Fibroblast of peridontal ligament (primary cell): ENCODE measurements at regions not wholly inside any gene's neighbourhood (a gene's known extent, or its start where the extent isn't known, plus 50 kb on each side); places are given as distances from the start of the nearest gene placed in this dataset.

ENCODE experiments used
- DNase-seq: peaks from one replicate; pipeline ENCODE4 v3.0.0-alpha.2; 2010; ENCODE audit errors: extremely low read depth

DNA sequence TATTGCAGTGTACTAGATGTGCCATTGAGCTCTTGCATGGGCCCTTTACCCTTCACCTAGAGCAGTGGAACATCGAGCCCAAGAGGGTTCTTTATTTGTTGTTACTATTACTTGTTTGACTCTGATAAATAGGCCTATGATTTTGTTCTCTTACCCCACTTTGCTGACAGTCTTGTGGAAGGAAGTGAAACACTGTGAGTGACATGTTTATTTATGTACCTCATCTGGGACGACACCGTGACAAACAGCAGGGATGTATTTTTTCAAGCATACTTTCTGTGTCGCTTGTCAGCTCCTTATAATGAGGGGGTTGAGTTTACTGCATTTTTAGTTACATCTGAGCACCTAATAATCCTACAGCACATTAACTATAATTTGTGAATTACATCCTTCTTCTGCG, 1010.3 kb upstream of the TENM4 start:
- DNase-seq = no peak

DNA sequence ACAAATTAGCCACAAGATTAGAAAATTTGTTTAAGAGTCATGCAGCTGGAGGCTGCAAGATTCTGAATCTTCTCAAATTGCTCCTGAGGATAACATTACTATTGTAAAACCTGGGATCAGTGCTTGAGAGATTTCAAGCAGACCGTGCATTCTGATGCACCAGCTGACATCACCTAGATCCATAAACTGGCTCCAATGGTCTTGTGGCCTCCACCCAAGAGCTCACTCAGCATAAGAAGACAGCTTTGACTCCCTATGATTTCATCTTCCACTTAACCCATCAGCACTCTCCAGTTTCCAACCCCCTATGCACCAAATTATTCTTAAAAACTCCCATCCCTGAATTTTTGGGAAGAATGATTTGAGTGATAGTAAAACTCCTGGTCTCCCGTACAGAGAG, 1007.9 kb upstream of the TENM4 start:
- no peak for DNase-seq

DNA sequence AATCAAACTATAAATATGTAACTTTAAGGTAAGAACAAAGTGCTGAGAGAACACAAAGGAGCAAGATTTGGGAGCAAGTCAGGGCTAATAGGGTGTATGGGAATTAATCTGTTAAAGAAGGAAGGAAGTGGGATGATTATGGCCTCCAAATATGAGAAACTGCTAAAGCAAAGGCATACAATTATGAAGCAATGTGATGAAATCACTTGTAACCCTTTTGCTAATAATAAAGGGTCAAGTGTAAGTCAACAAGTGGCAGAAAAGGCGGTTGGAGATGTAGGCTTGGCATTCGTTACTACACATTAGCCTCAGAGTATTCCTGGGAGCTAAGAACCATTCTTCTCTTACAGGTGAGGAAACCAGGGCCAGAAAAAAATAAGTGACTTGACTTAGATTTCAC, 1002.3 kb upstream of the TENM4 start:
- no peak for DNase-seq

DNA sequence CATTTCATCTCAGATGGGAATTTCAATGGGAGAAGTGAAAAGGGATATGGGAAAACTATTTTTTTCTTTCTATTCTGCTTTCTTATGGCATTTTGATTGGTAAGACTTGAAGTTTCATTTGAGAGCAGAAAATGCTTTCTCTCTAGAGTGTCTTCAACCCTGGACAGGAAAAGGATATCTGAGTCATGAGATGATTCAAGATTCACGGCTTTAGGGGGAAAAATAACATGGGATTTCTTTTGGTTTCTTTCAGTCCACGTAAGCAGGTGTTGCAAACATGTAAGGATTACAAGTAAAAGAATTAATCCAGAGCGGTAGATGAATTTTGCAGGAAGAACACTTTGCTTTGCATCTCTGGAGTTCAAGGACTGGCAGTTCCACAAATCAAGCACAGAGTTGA, 1001.0 kb upstream of the TENM4 start:
- no peak for DNase-seq

DNA sequence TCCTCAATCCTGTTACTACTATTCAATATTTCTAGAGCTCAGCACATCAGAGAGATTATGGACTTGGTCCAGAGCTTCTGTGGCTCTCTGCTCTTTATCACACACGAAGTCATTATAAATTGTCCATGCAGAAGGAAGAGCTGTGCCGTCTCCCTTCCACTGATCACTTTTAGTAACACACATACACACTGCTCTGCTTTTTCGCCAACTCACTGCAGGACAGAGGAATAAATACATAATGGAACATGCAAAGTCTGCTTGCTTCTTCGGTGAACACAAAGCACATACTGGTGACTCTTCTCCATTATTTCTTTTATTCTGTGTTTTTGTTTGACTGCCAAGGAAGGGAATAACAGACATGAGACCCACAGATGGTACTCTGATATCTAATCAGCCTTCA, 1000.0 kb upstream of the TENM4 start:
- no peak for DNase-seq

DNA sequence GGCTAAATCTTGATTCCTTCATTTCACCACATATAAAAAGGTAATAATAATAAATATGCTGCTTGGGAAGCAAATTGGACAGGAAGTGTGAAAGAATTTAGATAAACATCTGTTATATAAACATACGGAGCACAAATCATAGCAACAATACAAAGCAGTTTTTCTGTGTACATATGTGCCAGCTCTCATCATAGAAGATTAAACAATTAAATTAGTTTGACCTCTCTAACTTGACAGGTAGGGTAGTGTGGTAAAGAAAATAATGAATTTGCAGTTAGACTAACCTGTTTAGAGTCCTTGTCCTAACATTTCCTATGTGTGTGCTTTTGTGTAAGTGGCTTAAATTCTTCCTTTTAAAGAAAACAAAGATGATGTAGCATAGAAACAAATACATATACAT, 995.7 kb upstream of the TENM4 start:
- DNase-seq = no peak

DNA sequence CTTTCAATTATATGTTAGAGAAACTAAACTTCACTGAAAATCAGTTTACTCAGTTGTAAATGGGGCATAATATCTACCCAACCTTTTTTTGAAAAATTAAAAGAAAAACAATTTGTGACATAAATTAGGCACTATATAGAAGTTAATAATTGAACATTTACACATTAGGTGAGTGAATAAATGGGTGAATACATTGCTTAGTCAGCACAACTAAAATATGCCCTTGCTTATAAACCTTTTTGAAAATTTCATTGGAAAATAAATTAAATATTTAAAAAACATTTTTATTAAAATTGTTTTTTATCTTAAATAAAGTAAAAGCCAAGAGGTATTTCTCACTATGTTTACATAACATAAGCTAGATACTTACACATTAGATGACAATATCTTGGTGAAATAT, 994.5 kb upstream of the TENM4 start:
- no peak for DNase-seq

DNA sequence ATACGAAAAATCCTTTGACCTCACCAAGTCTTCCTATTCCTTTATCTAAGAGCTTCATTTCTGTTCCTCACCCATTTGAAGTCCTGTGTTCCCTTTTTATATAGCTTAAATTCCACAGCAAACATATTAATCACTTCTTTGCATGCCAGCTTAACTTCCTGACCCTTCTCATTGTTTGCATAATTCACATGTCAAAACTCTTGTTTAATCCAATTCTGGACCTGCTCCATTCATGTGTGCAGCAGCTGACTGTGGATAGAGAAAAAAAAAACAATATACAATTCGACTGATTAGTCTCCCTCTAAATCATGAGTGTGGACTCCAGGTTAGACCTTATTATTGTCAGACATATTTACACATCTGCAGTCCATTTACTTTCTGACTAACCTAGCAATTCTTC, 991.2 kb upstream of the TENM4 start:
- DNase-seq = no peak

DNA sequence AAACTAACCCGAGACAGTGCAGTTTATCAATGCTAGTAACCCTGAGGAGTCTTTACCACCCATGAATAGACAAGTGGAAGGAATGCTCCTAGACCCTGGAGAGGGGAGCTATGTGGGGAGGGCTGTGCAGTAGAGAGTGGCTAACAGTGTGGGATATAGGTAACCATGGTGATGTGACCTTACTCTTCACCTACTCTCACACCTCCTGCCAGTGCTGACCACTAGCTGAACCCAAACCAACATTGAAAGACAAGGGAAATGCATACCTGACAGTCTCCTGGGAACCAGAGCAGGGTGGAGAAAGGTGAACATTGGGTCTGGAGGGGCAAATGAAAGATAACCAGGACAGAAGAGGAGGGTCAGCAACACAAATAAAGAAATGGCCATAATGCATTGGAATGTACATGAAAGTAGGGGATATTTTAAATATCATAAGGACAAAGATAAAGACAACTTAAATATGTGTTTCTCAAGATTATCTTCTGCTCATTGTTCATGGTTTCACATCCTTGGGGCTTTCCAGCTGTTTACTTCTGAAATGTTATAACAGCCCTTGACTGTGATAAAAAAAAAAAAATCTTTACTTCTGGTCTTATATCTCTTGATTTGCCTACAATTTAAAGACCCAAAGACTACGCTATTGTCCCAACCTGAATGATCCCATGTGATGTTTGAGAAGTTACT, 983.3 kb upstream of the TENM4 start:
- DNase-seq = no peak

DNA sequence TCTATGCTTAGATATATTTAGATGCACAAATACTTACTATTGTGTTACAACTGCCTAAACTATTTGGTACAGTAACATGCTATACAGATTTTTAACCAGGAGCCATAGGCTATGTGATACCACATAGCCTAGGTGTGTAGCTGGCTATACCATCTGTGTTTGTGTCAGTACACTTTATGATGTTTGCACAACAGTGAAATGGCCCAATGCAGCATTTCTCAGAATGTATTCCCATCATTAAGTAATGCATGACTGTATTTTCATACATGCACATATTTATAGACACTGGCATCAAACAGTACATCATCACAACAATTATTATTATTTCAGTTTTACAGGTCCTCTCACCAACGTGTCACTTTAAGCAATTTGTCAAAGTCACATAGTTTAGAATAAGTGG, 979.5 kb upstream of the TENM4 start:
- DNase-seq = no peak

DNA sequence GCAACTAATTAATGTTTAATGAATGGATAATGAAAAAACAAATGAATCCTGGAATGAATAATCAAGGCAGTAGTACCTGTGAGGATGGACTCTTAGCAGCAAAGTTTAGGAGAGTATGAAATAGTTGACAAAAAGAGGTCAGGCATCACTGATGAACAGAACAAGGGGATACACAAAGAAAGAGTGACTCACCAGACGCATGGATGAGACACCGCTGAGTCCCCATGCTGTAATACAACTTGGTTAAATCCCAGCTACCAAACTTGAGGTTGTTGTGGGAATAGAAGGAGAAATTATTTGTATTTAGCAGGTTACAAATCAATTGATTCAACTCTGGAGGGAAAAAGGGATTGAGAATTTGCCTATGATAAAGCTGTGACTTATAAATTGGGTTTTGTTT, 976.9 kb upstream of the TENM4 start:
- DNase-seq = no peak

DNA sequence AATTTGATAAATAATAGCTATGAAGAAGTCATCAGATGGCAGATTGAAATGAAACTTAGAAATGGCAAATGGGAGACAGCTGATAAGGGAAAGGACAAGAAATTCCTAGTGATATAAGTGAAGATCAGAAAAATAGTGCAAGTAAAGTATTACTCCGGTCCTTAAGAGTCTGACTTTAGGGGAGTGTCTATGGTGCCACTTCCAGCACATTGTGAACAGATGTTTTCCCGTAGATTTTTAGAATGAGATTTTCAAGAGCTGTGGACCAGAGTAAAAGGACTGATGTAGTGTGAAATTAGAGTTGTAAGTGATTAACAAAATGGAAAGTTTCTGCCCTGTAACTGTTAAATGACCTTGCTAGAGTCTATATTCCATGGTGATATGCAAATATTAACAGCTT, 974.8 kb upstream of the TENM4 start:
- no peak for DNase-seq

DNA sequence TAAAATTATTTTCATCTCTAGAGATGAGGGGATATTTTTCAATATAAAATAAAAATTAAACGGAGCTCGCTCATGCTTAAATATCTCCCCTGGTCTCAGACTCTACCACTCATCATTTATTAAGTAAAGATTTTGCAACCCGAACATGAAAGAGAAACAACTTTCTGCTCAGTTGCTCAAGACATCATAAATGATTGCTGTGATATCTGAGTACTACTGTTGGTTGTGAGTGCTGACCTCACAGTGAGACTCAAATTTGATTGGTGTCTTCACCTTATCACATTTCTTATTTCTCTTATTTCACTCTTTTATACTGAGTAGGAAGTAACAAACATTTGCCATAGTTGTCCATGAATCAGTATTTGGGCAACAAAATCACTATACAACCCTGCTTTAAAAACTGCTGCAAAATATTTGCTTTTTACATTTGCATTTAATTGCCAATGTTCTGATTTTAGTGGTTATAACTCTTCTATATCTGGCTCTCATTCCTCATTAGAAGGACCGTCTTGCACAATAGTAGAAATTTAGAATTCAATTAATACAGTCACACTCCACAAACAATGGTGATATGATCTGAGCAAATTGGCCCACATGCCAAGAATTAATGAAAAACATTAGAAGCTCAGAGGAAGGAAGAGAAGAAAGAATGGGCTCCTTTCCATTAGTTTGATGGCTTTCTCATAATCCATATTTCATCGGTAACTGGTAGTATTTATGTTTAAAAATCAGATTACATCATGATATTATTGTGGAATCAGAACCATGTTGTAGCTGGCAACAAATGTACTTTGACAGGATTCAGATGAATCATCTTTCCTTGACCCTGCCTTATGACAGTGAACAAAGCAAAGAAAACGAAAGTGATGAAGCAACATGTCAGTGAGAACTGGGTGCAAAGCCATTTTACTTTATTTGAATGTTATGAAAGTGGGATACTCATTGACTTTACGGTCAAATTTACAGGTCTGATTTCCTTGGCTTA, 973.6 kb upstream of the TENM4 start:
- DNase-seq = no peak

DNA sequence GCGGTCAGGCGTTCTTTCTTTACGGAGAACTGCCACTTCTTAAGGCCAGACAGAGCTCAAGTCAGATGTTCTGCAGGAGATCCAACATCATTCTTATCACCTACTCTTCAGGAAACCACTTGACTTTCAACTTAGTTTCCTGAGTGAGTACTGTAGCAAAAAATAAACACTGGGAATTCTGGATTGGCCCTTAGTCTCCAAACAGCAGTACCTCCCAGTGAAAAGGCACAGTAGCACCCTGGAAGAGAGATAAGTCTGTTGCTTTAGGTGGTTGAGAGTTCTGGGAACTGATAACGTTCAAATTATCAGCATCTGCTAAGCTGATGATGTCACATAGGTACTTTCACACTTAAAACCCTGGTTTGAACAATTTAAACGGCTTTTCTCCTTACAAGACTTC, 971.8 kb upstream of the TENM4 start:
- no peak for DNase-seq

DNA sequence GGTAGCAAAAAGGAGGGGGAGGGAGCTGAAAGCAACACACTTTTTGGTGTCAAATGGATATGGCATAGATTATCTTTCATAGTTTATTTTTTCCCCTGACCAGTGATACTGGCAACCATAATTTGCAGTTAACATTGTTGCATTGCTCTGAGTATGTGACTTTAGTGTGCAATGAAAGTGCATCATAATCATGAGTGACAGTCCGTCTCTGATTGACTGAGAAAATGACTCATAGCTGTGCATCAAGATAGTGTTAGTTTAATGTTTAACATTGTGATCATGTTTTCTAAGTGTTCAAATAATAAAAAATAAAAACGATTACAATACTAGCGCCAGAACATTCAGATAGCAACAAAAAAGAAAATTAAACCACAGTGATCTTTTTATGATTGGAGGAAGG, 952.4 kb upstream of the TENM4 start:
- DNase-seq = no peak

DNA sequence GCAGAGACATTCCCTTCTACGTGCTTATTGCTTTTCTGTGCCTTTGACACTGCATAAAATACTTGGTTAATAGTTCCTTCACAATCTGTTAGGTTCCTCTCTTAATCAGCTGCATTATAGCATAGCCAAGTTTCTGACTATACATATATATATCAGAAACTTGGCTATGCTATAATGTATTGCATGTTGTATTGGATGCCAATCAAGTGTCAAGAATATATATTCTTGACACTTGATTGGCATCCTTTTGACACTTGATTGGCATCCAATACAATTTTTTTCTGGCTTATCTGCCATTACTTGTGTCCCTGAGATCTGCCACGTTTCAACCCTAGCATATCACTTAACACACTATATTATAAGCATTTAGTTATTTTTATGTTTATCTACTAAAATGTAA, 949.7 kb upstream of the TENM4 start:
- no peak for DNase-seq

DNA sequence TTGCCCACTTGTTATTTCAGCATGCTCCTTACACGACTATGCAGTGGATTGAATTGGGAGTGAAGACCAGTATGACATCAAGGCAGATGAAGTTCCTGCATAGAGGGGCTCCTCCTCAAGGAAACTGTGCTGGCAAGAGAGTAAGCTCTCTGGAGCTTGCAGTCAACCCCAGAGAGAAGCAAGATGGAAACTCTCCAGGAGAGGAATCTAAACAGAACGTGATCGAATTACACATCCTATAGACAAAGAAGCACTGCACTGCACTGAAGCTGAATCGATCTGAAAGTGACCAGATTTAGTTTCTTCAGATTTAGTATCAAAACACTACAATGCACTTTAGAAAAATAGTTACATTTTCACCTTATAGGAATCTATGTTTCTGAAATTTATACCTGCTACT, 947.7 kb upstream of the TENM4 start:
- no peak for DNase-seq

DNA sequence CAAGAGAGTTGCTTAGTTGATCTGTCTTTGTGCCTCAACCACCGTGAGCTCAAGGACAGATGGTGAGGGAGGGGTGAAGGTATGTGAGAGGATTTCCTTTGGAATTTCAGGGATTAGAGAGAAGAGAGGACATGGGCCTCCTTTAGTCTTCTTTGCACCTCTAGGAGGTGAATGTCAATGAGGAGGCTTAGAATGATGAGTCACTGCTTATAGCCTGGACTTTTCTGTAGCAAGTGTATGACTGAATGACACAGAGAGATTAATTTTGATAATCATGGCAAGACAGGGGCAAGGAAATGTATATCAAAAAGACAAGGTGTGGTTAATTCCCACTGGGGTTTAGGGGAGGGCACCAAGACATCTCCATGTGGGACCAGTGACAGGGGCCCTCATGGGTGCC, 947.3 kb upstream of the TENM4 start:
- DNase-seq = no peak

DNA sequence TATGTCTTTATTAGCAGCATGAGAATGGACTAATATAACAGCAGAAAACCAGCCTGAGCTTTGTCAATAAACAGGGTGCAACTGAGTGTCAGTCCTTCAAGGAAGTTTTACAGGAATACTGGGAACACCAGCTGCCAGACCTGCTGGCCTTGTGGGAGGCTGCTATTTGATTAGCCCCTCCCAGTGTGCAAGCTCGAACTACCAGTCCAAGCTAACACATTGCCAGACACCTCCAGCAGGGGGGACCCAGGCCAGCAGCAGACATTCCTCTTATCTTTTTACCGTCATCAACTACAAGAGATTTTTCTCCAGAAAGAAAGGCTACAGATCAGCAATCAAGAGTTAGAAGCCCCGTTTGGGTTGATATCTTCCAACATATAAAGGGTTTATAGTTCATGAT, 942.8 kb upstream of the TENM4 start:
- no peak for DNase-seq

DNA sequence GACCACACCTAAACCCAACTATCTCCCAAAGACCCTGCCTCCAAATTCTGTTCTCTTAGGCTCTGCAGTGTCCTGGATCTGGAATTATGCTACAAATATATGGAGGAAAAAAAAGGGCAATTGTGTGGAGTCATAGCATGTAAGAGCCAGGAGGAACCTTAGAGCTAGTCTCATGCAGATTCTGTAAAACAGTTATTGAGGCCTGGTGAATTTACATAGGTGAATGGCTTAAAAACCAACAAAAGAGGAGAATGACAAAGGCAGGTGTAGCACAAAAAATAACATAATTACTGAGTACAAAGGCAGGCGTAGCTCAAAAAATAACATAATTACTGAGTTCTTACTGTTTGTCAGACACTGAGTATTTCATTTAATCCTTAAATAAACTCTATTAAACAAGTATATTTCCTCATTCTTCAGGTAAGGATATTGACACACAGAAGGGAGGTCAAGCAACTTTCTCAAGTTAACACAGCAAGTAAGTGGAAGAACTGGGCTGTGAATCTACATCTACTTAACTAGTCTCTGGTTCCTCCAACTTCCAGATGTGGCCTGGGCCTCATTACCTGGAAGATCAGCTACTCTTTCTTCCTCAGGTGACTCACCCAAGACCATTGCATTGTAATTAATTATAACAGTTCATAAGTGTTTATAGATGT, 938.9 kb upstream of the TENM4 start:
- DNase-seq = no peak

DNA sequence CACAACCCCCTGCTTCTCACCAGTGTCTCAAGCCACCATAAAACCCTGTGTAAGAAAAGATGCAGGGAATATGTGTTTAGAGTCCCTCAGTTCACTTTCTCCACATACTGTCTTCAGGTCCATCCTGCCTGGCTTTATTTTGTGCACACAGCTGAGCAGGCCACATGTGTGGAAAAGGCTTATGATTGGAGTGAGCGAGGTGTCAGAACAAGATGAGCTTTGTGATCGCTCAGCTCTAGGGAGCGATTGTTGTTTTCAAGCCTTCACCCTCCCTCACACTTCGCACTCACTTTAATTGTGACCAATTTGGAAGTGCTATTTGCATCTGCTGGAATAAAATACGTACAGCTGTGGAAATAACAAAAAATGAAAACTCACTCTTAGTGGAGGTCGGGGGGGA, 931.1 kb upstream of the TENM4 start:
- no peak for DNase-seq

DNA sequence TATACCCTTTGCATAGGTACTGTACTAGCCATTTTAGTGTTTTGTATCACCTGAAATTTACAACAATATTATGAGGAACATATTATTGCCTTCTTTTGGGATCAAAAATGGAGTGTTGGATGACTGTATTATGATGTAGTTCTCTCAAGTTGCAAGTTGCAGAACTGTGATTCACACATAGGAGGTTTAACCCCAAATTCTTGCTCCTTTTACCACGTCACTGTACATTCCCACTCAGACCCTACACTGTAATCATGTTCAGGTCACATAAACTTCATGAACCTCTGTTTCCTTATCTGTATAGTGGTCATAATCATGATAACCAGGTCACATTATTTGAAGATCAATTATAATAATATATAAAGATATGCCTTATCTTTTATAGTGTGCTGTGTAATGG, 925.1 kb upstream of the TENM4 start:
- no peak for DNase-seq
